Fibroblast of lung (primary cell): ENCODE measurements at regions not wholly inside any gene's neighbourhood (a gene's known extent, or its start where the extent isn't known, plus 50 kb on each side); places are given as distances from the start of the nearest gene placed in this dataset.

Source experiments
- DNase-seq, 2 donors: peaks; one replicate each; pipeline versions ENCODE4 v3.0.0 to v3.0.0-alpha.2; 2010; ENCODE audit warnings: low read depth in 2 of 2
- H2AFZ ChIP-seq: 2 replicates; pipeline ENCODE4 v1.5.1; 2012; ENCODE audit warnings: low read length, control low read depth, inconsistent platforms
- H3K27ac ChIP-seq: 2 replicates; pipeline ENCODE4 v1.5.1; 2011; ENCODE audit warnings: low read length, control low read depth; ENCODE audit not compliant: insufficient read depth
- H3K27me3 ChIP-seq: 2 replicates; pipeline ENCODE4 v1.5.1; 2011; ENCODE audit warnings: mild to moderate bottlenecking, low read length; ENCODE audit not compliant: control insufficient read depth, insufficient read depth
- H3K36me3 ChIP-seq: 2 replicates; pipeline ENCODE4 v1.5.1; 2011; ENCODE audit warnings: low read length; ENCODE audit not compliant: control insufficient read depth, insufficient read depth
- H3K4me1 ChIP-seq: 2 replicates; pipeline ENCODE4 v1.5.1; 2011; ENCODE audit warnings: low read length; ENCODE audit not compliant: control insufficient read depth, insufficient read depth; ENCODE audit errors: extremely low read depth
- H3K4me2 ChIP-seq: 2 replicates; pipeline ENCODE4 v1.5.1; 2011; ENCODE audit warnings: low read length, control low read depth; ENCODE audit not compliant: insufficient read depth; ENCODE audit errors: extremely low read depth
- H3K4me3 ChIP-seq, 4 experiments: fragments of 200-600 bp in 1 of 4; sonication (generic) in 1 of 4; replicated peaks in 1 of 4; 2 replicates each; pipeline ENCODE4 v1.5.1; 2011 to 2016; ENCODE audit warnings: low read length in 4 of 4, low read depth in 3 of 4, mild to moderate bottlenecking in 3 of 4, control low read depth in 2 of 4, inconsistent platforms in 1 of 4, mixed read lengths in 1 of 4; ENCODE audit not compliant: insufficient read depth in 1 of 4; ENCODE audit errors: control extremely low read depth in 1 of 4
- H3K79me2 ChIP-seq: 2 replicates; pipeline ENCODE4 v1.5.1; 2012; ENCODE audit warnings: mild to moderate bottlenecking, low read length, inconsistent platforms; ENCODE audit not compliant: control insufficient read depth, insufficient read depth
- H3K9ac ChIP-seq: 2 replicates; pipeline ENCODE4 v1.5.1; 2011; ENCODE audit warnings: mild to moderate bottlenecking, low read length, control low read depth; ENCODE audit not compliant: insufficient read depth
- H3K9me3 ChIP-seq: 2 replicates; pipeline ENCODE4 v1.5.1; 2012; ENCODE audit warnings: low read depth, low read length; ENCODE audit not compliant: control insufficient read depth, insufficient read depth
- H4K20me1 ChIP-seq: 2 replicates; pipeline ENCODE4 v1.5.1; 2011; ENCODE audit warnings: low read length; ENCODE audit not compliant: control insufficient read depth, insufficient read depth; ENCODE audit errors: extremely low read depth
- EZH2 ChIP-seq: IDR thresholded peaks from 2 replicates; pipeline ENCODE4 v1.5.1; 2012; ENCODE audit warnings: low read length, control low read depth, mild to moderate bottlenecking; ENCODE audit errors: missing control alignments
- TF ChIP-seq, protein P1 (sequence below), 2 donors: IDR thresholded peaks in 1 of 2; conservative IDR thresholded peaks in 1 of 2; 1 replicate in 1 of 2; 2 replicates in 1 of 2; pipeline ENCODE4 v1.5.1; 2011 to 2012; ENCODE audit warnings: low read length in 2 of 2, control low read depth in 1 of 2, inconsistent platforms in 1 of 2, low read depth in 1 of 2, mild to moderate bottlenecking in 1 of 2

DNA sequence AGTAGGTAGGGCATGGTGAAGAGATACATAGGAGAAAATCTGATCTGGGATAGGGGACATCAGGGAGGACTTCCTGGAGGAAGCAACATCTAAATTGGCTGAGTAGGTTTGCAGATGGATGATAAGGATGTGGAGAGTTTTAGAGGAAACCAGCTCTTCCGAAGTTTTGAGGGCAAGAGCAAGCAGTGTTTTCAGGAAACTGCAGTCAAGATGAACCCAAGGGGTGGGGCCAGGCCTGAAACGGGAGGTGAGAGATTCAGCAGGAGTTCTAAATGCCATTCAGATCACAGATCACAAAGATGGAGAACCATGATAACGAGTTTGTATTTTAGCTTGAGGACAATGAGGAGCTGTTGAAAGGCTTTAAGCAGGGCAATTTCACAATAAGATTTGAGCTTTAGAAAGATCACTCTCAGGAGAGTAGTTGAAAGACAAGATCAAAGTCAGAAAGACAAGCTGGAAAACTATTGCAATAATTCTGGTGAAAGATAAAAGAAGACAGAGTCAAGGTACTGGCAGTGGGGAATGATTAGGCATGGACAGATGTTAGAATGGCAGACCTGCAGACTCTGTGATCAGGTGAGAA is 70.1 kb upstream of the PLXNC1 start:
- Histone ChIP-seq H4K20me1 (no peaks in the 10 kb centered on the region), H3K4me3 (no peak overlapping the region), H3K9ac (no peak overlapping the region), H3K27ac (no peak overlapping the region), H3K27me3 (no peaks in the 10 kb centered on the region), H3K4me2 (no peak overlapping the region), H3K4me1 (no peaks in the 10 kb centered on the region), H3K9me3 (no peaks in the 10 kb centered on the region), H3K79me2 (no peaks in the 10 kb centered on the region), H2AFZ (no peak overlapping the region), H3K36me3 (no peaks in the 10 kb centered on the region)
- TF ChIP-seq EZH2, result no peak
- TF ChIP-seq, protein P1, sequence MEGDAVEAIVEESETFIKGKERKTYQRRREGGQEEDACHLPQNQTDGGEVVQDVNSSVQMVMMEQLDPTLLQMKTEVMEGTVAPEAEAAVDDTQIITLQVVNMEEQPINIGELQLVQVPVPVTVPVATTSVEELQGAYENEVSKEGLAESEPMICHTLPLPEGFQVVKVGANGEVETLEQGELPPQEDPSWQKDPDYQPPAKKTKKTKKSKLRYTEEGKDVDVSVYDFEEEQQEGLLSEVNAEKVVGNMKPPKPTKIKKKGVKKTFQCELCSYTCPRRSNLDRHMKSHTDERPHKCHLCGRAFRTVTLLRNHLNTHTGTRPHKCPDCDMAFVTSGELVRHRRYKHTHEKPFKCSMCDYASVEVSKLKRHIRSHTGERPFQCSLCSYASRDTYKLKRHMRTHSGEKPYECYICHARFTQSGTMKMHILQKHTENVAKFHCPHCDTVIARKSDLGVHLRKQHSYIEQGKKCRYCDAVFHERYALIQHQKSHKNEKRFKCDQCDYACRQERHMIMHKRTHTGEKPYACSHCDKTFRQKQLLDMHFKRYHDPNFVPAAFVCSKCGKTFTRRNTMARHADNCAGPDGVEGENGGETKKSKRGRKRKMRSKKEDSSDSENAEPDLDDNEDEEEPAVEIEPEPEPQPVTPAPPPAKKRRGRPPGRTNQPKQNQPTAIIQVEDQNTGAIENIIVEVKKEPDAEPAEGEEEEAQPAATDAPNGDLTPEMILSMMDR (conservative IDR thresholded peaks at IDR 0.05 in 1 of 2, IDR thresholded peaks at IDR 0.05 in 1 of 2; ENCODE audit: low read depth in 1 of 2, low read length in 2 of 2), result no peak
- DNase-seq, result no peak

DNA sequence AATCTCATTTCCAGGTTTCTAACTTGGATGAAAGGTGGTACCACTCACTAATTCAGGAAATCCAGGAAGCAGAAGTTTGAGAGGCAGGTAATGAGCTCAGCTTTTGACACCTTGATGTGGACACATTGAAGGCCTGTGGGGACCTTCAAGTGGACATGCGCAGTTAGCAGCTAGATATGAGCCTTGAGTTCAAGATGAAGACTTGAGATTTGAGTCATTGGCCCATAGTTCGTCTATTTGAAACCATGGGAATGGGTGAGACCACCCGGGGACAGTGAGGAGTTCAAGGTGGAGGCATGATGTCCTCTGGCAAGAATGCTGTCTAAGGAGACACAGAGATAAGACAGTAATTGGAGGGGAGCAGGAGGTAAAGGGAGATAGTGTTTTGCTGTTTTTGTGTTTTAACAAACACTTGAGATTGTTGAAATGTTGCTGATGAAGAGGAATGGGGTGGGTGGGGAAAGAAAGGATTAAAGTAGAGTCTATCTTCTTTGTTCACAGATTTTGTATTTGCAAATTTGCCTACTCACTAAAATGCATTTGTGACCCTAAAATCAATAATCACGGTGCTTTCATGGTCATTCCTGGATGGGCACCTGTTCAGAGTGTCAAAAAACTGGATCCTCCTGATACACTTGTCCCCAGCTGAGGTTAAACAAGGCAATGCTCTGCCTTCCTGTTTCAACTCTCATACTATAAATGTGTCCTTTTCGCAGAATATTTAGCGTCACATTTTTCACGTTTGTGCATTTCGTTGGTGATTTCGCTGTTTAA is 69.5 kb upstream of the PLXNC1 start:
- no peak for DNase-seq
- H4K20me1 ChIP-seq, result no peaks in the 10 kb centered on the region

More for the DNA sequence above, 69.5 kb upstream of the PLXNC1 start:
- no peaks in the 10 kb centered on the region for H3K4me1 ChIP-seq
- no peak overlapping the region for H3K27ac ChIP-seq
- no peak overlapping the region for H3K4me2 ChIP-seq
- no peaks in the 10 kb centered on the region for H3K27me3 ChIP-seq
- no peak overlapping the region for H3K4me3 ChIP-seq
- no peaks in the 10 kb centered on the region for H3K36me3 ChIP-seq
- H3K9me3 ChIP-seq, result no peaks in the 10 kb centered on the region
- no peaks in the 10 kb centered on the region for H3K79me2 ChIP-seq
- TF ChIP-seq, protein P1 (conservative IDR thresholded peaks at IDR 0.05 in 1 of 2, IDR thresholded peaks at IDR 0.05 in 1 of 2; ENCODE audit: low read depth in 1 of 2, low read length in 2 of 2), result no peak
- no peak for TF ChIP-seq EZH2
- H2AFZ ChIP-seq, result no peak overlapping the region
- H3K9ac ChIP-seq, result no peak overlapping the region
